ENCODE measurements at regions not wholly inside any gene's neighbourhood (a gene's known extent, or its start where the extent isn't known, plus 50 kb on each side); places are given as distances from the start of the nearest gene placed in this dataset.

DNA sequence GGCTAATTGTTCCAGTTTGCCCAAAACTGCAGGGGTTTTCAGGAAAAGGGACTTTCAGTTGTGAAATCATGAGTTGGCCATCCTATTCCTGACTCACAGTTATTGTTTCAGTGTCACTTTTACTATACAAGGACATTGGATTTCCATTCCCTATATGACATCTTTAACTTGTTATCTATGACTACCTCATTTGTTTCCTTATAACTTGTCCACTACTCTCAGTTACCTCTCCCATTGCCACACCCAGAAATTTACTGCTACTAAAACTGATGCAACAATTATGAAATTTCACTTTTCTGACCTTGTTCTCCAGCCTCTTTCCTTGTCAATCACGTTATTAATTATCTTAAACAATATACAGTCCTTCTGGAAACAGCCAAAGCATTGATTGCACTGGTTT lies 116.5 kb upstream of the ZNF804A start:
- DNase-seq, result no peak

- DNase-seq, result no peak
Measured at GRCh38 chr2:184498936-184499335, 99.4 kb upstream of the ZNF804A start.

GRCh38 chr2:184504252-184504651 lies 94.1 kb upstream of the ZNF804A start:
- no peak for DNase-seq

DNA sequence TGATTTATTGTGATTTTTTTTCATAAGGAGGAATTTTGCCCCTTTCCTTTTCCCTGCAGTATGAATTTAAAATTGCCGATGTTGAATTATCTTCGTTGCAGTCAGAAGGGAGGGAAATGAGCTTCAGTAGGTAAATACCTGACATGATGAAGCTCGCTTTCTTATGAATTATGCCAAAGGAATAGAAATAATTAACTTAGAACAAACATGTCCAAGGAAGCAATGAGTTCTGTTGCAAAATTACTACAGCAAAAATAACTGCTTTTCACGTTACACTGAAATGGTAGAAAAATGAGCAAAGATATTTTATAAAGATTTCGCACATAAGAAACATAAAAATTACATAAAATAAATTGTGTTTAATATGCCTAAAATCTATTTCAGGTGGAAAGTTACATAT lies 91.1 kb upstream of the ZNF804A start:
- no peak for DNase-seq

- DNase-seq, result no peak
Measured at GRCh38 chr2:184517402-184517801, 80.9 kb upstream of the ZNF804A start.

DNA sequence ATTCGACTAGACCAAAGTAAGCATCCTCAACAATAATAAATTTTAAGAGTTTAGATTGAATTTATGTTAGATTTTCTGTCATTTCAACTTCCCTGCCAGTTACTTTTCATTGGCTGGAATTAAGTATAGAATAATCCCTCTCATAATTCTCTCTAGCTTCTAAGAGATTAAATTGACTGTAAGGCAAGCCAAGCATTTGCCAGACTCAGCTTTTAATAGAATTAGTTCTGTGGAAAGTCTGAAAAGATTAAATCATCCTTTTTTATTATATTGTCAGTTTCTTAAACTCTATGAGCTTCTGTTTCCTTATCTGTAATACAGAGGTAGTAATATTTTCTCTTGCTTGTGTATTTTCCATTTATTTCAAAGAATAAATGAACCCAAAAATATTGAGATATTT lies 77.9 kb upstream of the ZNF804A start:
- DNase-seq, result no peak

GRCh38 chr2:184523732-184524131 lies 74.6 kb upstream of the ZNF804A start:
- DNase-seq, result no peak

GRCh38 chr2:184524551-184525382 lies 73.6 kb upstream of the ZNF804A start:
- no peak for DNase-seq

- no peak for DNase-seq
Measured at GRCh38 chr2:184527058-184527457, 71.3 kb upstream of the ZNF804A start.

DNA sequence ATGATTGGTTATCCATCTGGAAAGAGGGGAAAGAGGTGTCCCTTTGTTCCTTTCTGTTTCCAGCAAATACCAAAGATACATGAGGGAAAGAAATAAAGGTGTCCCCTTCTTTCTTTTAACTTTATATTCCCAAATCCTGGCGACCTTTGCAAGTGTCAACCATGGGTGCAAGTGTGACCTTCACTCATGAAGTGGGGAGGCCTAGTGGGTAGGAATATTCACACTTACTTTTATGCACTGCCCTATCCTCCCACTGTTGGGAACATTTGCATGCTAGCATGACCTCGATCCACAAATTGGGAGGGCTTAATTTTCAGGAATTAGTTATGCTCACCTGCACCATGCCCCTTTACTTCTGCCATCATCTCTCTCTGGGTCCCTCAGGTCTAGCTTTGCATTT lies 70.2 kb upstream of the ZNF804A start:
- no peak for DNase-seq

DNA sequence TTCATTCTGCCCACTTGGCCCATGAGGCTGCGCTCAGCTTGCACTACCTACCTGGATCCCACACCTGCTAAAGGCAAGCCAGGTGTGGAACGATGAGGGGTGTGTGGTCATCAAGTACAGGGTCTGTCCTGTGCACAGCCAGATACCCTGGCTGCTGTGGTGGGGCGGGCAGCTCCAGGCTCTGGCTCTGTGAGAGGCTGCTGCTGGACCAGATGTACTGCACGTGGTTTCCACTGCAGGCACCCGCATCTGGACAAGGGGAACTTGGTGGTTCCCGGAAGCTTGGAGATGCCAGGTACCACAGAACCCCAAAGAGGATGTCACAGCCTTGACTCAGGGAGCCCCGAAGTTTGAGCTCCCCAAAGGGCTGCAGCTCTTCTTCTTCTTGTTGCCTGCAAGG lies 68.1 kb upstream of the ZNF804A start:
- DNase-seq, result no peak

GRCh38 chr2:184530959-184531358 lies 67.4 kb upstream of the ZNF804A start:
- DNase-seq, result no peak

DNA sequence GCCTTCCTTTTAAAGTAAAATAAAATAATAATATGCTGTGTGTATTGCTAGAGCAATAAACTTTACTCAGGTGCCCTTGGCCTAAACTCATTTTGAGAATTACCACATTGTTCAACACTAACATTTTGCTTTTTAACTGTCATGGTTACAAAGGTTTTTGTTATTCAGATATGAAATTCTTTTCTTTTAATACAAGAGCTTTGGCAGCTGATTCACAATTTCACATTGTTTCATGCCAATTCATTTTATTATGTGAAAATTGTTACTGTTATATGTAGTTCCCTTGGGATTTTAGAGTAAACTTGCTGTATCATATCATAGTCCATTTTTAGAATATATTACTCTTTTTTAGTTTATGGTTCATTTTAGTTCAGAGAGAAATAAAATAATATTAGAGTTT lies 65.8 kb upstream of the ZNF804A start:
- no peak for DNase-seq

- no peak for DNase-seq
Measured at GRCh38 chr2:184534986-184535385, 63.3 kb upstream of the ZNF804A start.

GRCh38 chr2:184540246-184540789 lies 58.0 kb upstream of the ZNF804A start:
- no peak for DNase-seq

DNA sequence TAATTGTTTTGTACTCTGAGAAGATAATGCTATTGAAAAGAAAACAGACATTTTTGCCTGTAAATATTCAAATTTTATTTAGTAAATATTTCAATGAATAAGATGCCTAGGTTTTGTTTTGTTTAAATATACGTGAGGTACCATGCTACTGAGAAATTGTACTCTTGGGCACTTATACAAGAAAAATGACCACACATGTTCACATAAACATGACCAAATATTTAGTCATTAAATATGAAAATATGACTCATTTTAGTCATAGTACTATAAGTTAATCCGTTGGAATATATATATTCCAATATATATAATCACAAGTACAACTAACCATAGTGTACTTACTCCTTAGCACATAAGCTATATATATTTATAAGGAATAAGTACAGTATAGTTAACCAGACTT lies 56.7 kb upstream of the ZNF804A start:
- no peak for DNase-seq

GRCh38 chr2:184543832-184544231 lies 54.5 kb upstream of the ZNF804A start:
- no peak for DNase-seq
